HEK293 (cell line): ENCODE measurements at regions not wholly inside any gene's neighbourhood (a gene's known extent, or its start where the extent isn't known, plus 50 kb on each side); places are given as distances from the start of the nearest gene placed in this dataset.

ENCODE experiments used
- CTCF ChIP-seq: fragments of 450-650 bp; formaldehyde crosslinking; IDR thresholded peaks from 2 replicates; pipeline ENCODE4 v1.5.1; 2016; ENCODE audit warnings: missing biosample characterization, missing genetic modification characterization
- KLF10 ChIP-seq: fragments of 450-650 bp; IDR thresholded peaks from 2 replicates; pipeline ENCODE4 v1.5.1; 2018; ENCODE audit warnings: missing biosample characterization, mild to moderate bottlenecking, missing genetic modification characterization
- PBX3 ChIP-seq: sonication (generic); formaldehyde crosslinking; IDR thresholded peaks from 2 replicates; pipeline ENCODE4 v1.8.1; 2022; ENCODE audit warnings: mild to moderate bottlenecking, moderate library complexity, missing genetic modification reagents
- PRDM2 ChIP-seq: fragments of 450-650 bp; formaldehyde crosslinking; IDR thresholded peaks from 2 replicates; pipeline ENCODE4 v1.5.1; 2016; ENCODE audit warnings: missing biosample characterization, missing genetic modification characterization, borderline replicate concordance
- REST ChIP-seq: fragments of 450-650 bp; formaldehyde crosslinking; IDR thresholded peaks from 2 replicates; pipeline ENCODE4 v1.5.1; 2016; ENCODE audit warnings: missing biosample characterization, missing genetic modification characterization
- ZNF138 ChIP-seq: fragments of 450-650 bp; formaldehyde crosslinking; IDR thresholded peaks from 2 replicates; pipeline ENCODE4 v1.5.1; 2016; ENCODE audit warnings: missing biosample characterization, missing genetic modification characterization, borderline replicate concordance
- ZNF24 ChIP-seq: fragments of 450-650 bp; formaldehyde crosslinking; IDR thresholded peaks from 2 replicates; pipeline ENCODE4 v1.5.1; 2016; ENCODE audit warnings: missing biosample characterization, missing genetic modification characterization
- ZNF350 ChIP-seq: fragments of 450-650 bp; formaldehyde crosslinking; IDR thresholded peaks from 2 replicates; pipeline ENCODE4 v1.5.0; 2017; ENCODE audit warnings: missing biosample characterization, mild to moderate bottlenecking, missing genetic modification characterization
- ZNF416 ChIP-seq: fragments of 450-650 bp; formaldehyde crosslinking; IDR thresholded peaks from 2 replicates; pipeline ENCODE4 v1.5.1; 2016; ENCODE audit warnings: missing biosample characterization, missing genetic modification characterization
- ZNF530 ChIP-seq: fragments of 450-650 bp; formaldehyde crosslinking; IDR thresholded peaks from 2 replicates; pipeline ENCODE4 v1.5.1; 2016; ENCODE audit warnings: low read depth, missing biosample characterization, missing genetic modification characterization
- ZNF639 ChIP-seq: fragments of 450-650 bp; formaldehyde crosslinking; IDR thresholded peaks from 2 replicates; pipeline ENCODE4 v1.5.1; 2016; ENCODE audit warnings: missing biosample characterization, missing genetic modification characterization
- ZNF654 ChIP-seq: fragments of 450-650 bp; formaldehyde crosslinking; IDR thresholded peaks from 2 replicates; pipeline ENCODE4 v1.5.1; 2016; ENCODE audit warnings: low read depth, missing biosample characterization, missing genetic modification characterization
- ZNF701 ChIP-seq: fragments of 450-650 bp; formaldehyde crosslinking; IDR thresholded peaks from 2 replicates; pipeline ENCODE4 v1.5.1; 2016; ENCODE audit warnings: missing biosample characterization, missing genetic modification characterization
- ZSCAN5A ChIP-seq: fragments of 450-650 bp; formaldehyde crosslinking; IDR thresholded peaks from 2 replicates; pipeline ENCODE4 v1.5.1; 2016; ENCODE audit warnings: missing biosample characterization, missing genetic modification characterization

GRCh38 chr11:92627615-92628256, 341.7 kb upstream of the MTNR1B start:
- TF ChIP-seq CTCF (tag by site-specific recombination) (no peak), ZNF416 (tag by site-specific recombination) (no peak), ZNF24 (tag by site-specific recombination) (no peak), PBX3 (CRISPR knock-in tag) (no peak), ZSCAN5A (tag by site-specific recombination) (no peak), ZNF530 (tag by site-specific recombination) (no peak), KLF10 (tag by site-specific recombination) (no peak), ZNF350 (tag by site-specific recombination) (no peak), ZNF639 (tag by site-specific recombination) (no peak), PRDM2 (no peak), ZNF654 (tag by site-specific recombination) (no peak), ZNF701 (tag by site-specific recombination) (no peak), REST (no peak), ZNF138 (tag by site-specific recombination) (no peak)
